ENCODE measurements at regions not wholly inside any gene's neighbourhood (a gene's known extent, or its start where the extent isn't known, plus 50 kb on each side); places are given as distances from the start of the nearest gene placed in this dataset.

DNA sequence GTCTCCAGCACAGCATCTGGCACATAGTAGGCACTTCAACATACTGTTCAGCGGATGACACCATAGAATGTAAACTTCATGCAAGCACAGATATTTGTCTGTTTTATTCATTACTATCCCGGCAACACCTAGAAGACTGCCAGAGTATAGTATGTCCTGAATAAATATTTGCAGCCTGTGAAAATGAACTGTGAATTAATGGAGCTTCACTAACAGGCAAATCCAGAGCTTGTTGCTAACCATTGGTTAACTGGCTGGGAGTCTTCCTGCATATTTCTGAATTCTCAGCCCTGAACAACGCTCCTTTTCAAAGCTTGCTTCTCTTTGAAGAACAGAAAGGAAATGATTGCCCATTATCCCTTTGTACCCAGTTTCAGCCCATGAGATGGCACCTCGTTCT, 243.3 kb upstream of the CRY1 start:
- CTCF ChIA-PET (ENCODE audit: partially characterized antibody), result interaction anchor here (1.7 kb wide), 1 partner anchor 11 kb away, joined by 6 read pairs; no protein-coding TSS in a partner anchor
- WGBS, 2 experiments (ENCODE audit: extremely low coverage in 1 of 2, insufficient coverage in 1 of 2, insufficient read length in 1 of 2, insufficient replicate concordance in 2 of 2, low coverage in 1 of 2, low lambda C conversion rate in 2 of 2, missing lambda C conversion rate in 1 of 2), result 75% methylated on average over 4 of the region's 4 CpGs; no CpG with 5 or more reads in 1 of the 2 experiments

More for the DNA sequence above, 243.3 kb upstream of the CRY1 start:
- Histone ChIP-seq H3K23ac (ENCODE audit: insufficient read length) (no peak overlapping the region), H2BK15ac (ENCODE audit: low read length) (no peak overlapping the region), H4K8ac (ENCODE audit: extremely low read depth, insufficient read depth, low read length) (no peak overlapping the region), H3K4me2 (ENCODE audit: insufficient read depth in 1 of 2, low read depth in 2 of 2, low read length in 2 of 2) (no peak overlapping the region), H4K5ac (ENCODE audit: insufficient read length, low read depth, low read length) (no peak overlapping the region), H3K9ac (replicated peaks in 1 of 4; ENCODE audit: extremely low read depth in 1 of 4, low read depth in 3 of 4, low read length in 3 of 4) (no peak overlapping the region), H4K20me1 (replicated peaks in 1 of 2; ENCODE audit: control insufficient read depth in 1 of 2, insufficient read depth in 2 of 2, low read length in 2 of 2) (peaks cover 0 to 1% of the 10 kb centered on the region in 2 experiments), H2BK12ac (ENCODE audit: low read depth, low read length) (no peak overlapping the region), H3K79me2 (ENCODE audit: control insufficient read depth in 1 of 2, insufficient read depth in 2 of 2, low read length in 2 of 2) (no peaks in the 10 kb centered on the region), H2AK5ac (ENCODE audit: low read depth, low read length) (no peak overlapping the region), H2AFZ (ENCODE audit: low read length) (no peak overlapping the region), H3K4ac (replicated peaks; ENCODE audit: insufficient read length, low read depth, low read length) (no peak overlapping the region), H3K36me3 (ENCODE audit: control insufficient read depth in 2 of 4, insufficient read depth in 4 of 4, low read length in 3 of 4) (no peaks in the 10 kb centered on the region), H2BK120ac (replicated peaks; ENCODE audit: low read depth, low read length) (no peak overlapping the region), H3K18ac (ENCODE audit: extremely low read depth, low read length) (no peak overlapping the region), H3K4me1 (replicated peaks in 1 of 4; ENCODE audit: control insufficient read depth in 3 of 4, insufficient read depth in 4 of 4, low read length in 3 of 4) (peaks cover 0 to 3% (median 0%) of the 10 kb centered on the region in 4 experiments; a peak in 2 of 7 replicates), H3K4me3 (ENCODE audit: extremely low read depth in 1 of 4, insufficient read depth in 2 of 4, low read depth in 3 of 4, low read length in 4 of 4) (no peak overlapping the region), H3K56ac (replicated peaks; ENCODE audit: insufficient read length, low read depth, low read length) (no peak overlapping the region), H3K27me3 (replicated peaks in 1 of 4; ENCODE audit: control insufficient read depth in 3 of 4, extremely low read depth in 1 of 4, insufficient read depth in 3 of 4, low read length in 3 of 4) (no peaks in the 10 kb centered on the region), H4K91ac (replicated peaks; ENCODE audit: insufficient read length, low read length) (no peak overlapping the region), H3K14ac (ENCODE audit: insufficient read length) (no peak overlapping the region), H3K23me2 (ENCODE audit: low read depth, low read length) (no peaks in the 10 kb centered on the region; the same call in 1 of the 2 replicates), H2BK5ac (ENCODE audit: low read depth, low read length) (no peak overlapping the region), H3K9me3 (ENCODE audit: insufficient read depth in 2 of 2, low read depth in 1 of 2, low read length in 1 of 2) (no peaks in the 10 kb centered on the region), H2BK20ac (ENCODE audit: low read length) (no peak overlapping the region), H3K27ac (ENCODE audit: low read depth, low read length) (no peak overlapping the region), H3K79me1 (ENCODE audit: low read depth, low read length) (no peaks in the 10 kb centered on the region; the same call in none of the 2 replicates)
- POLR2A ChIA-PET (ENCODE audit: partially characterized antibody), result no interaction called here
- DNase-seq (ENCODE audit: low read depth in 1 of 2, low spot score in 2 of 2) (no peak), FAIRE-seq (no peak)
- TF ChIP-seq CTBP2 (IDR thresholded peaks at IDR 0.05; ENCODE audit: borderline replicate concordance, insufficient read depth, insufficient read length, low read length) (no peak), CBX8 (IDR thresholded peaks at IDR 0.05; ENCODE audit: borderline replicate concordance, low read depth, low read length) (no peak), SIRT6 (IDR thresholded peaks at IDR 0.05; ENCODE audit: low read length) (no peak), KDM4A (IDR thresholded peaks at IDR 0.05; ENCODE audit: low read depth, low read length, severe bottlenecking) (no peak), TAF7 (optimal IDR thresholded peaks at IDR 0.05; ENCODE audit: borderline replicate concordance, low read depth, low read length) (no peak)
- TF ChIP-seq, protein P1, sequence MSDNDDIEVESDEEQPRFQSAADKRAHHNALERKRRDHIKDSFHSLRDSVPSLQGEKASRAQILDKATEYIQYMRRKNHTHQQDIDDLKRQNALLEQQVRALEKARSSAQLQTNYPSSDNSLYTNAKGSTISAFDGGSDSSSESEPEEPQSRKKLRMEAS (IDR thresholded peaks at IDR 0.05), result no peak

Data from H1 (cell line).